HCT116 (cell line): ENCODE measurements at regions not wholly inside any gene's neighbourhood (a gene's known extent, or its start where the extent isn't known, plus 50 kb on each side); places are given as distances from the start of the nearest gene placed in this dataset.

Experiments used
- ATAC-seq: fragments of 200-7000 bp; cut with Tn5 transposase; 2 replicates; pipeline ENCODE4 v1.9.1; 2020; ENCODE audit warnings: mild to moderate bottlenecking, moderate library complexity
- BruUV-seq: library from RNA; stranded (reverse); fragments of 400-500 nt; replicated peaks from 2 replicates; lab custom pipeline; 2021; lab: Mats Ljungman, UMichigan
- CTCF ChIA-PET: fragments of 300-600 bp; sonication (Branson Sonifier 250); formaldehyde crosslinking; loops from one replicate; lab custom pipeline; 2021; ENCODE audit warnings: antibody characterized with exemption; lab: Charles Lee
- POLR2A ChIA-PET: fragments of 300-600, 350-600 bp; sonication (Branson Sonifier 250); formaldehyde crosslinking; loops from one replicate; lab custom pipeline; 2021; ENCODE audit warnings: antibody characterized with exemption; lab: Charles Lee
- RAD21 ChIA-PET, 2 experiments: fragments of 300-600 bp; sonication (Branson Sonifier 250); formaldehyde crosslinking; loops; one replicate each; lab custom pipeline; 2023; ENCODE audit warnings: low total read pairs in 2 of 2; ENCODE audit not compliant: uncharacterized antibody in 2 of 2, unreplicated experiment in 2 of 2, low non-redundant PET in 1 of 2; lab: Charles Lee
- DNase-seq: peaks from one replicate; pipeline ENCODE4 v3.0.0-alpha.2; 2010; ENCODE audit warnings: low read depth, low spot score
- H2AFZ ChIP-seq: fragments of 200-600 bp; shearing (Covaris generic), sonication (generic); 2 replicates; pipeline ENCODE4 v1.6.1; 2017; ENCODE audit warnings: low read depth, mixed run types, mixed read lengths, antibody characterized with exemption, low read length; ENCODE audit not compliant: poor library complexity, severe bottlenecking
- H3K27ac ChIP-seq: 2 replicates; pipeline ENCODE4 v1.5.1; 2012; ENCODE audit warnings: low read depth, low read length
- H3K27me3 ChIP-seq: fragments of 200-600 bp; sonication (generic); 2 replicates; pipeline ENCODE4 v1.6.1; 2016; ENCODE audit warnings: mixed run types, low read length, mixed read lengths; ENCODE audit not compliant: insufficient read depth
- H3K36me3 ChIP-seq, 2 experiments: fragments of 200-500 bp in 1 of 2; fragments of 200-600 bp in 1 of 2; sonication (Bioruptor generic) in 1 of 2; sonication (generic) in 1 of 2; 2 replicates each; pipeline versions ENCODE4 v1.5.1 to v1.6.1; 2014 to 2016; ENCODE audit warnings: low read length in 2 of 2, inconsistent platforms in 1 of 2, mixed read lengths in 1 of 2, mixed run types in 1 of 2; ENCODE audit not compliant: insufficient read depth in 2 of 2, control insufficient read depth in 1 of 2
- H3K4me1 ChIP-seq, 2 experiments: fragments of 200-600 bp in 1 of 2; sonication (generic) in 1 of 2; 2 replicates each; pipeline versions ENCODE4 v1.5.1 to v1.6.1; 2012 to 2017; ENCODE audit warnings: low read length in 2 of 2, inconsistent platforms in 1 of 2, mild to moderate bottlenecking in 1 of 2, mixed read lengths in 1 of 2, mixed run types in 1 of 2, moderate library complexity in 1 of 2; ENCODE audit not compliant: insufficient read depth in 2 of 2, control insufficient read depth in 1 of 2
- H3K4me2 ChIP-seq: fragments of 200-600 bp; sonication (generic); 2 replicates; pipeline ENCODE4 v1.6.1; 2017; ENCODE audit warnings: mixed run types, low read length, mixed read lengths
- H3K4me3 ChIP-seq, 2 experiments: fragments of 200-600 bp in 1 of 2; sonication (generic) in 1 of 2; replicated peaks in 1 of 2; 2 replicates each; pipeline ENCODE4 v1.5.1; 2011 to 2016; ENCODE audit warnings: low read length in 2 of 2, control low read depth in 1 of 2, low read depth in 1 of 2, mild to moderate bottlenecking in 1 of 2, mixed read lengths in 1 of 2, mixed run types in 1 of 2
- H3K79me2 ChIP-seq: fragments of 200-600 bp; sonication (generic); 2 replicates; pipeline ENCODE4 v1.6.1; 2017; ENCODE audit warnings: mild to moderate bottlenecking, mixed run types, low read length, moderate library complexity, mixed read lengths; ENCODE audit not compliant: insufficient read depth
- H3K9ac ChIP-seq: fragments of 200-600 bp; sonication (generic); 2 replicates; pipeline ENCODE4 v1.6.1; 2016; ENCODE audit warnings: low read length, mixed read lengths
- H3K9me2 ChIP-seq: fragments of 200-600 bp; sonication (generic), shearing (Covaris generic); 2 replicates; pipeline ENCODE4 v1.6.1; 2017; ENCODE audit warnings: mixed run types, mild to moderate bottlenecking, moderate library complexity; ENCODE audit not compliant: insufficient read depth
- H3K9me3 ChIP-seq, 2 experiments: fragments of 200-500 bp in 1 of 2; fragments of 200-600 bp in 1 of 2; sonication (Bioruptor generic) in 1 of 2; sonication (generic) in 1 of 2; 2 replicates each; pipeline ENCODE4 v1.6.1; 2014 to 2017; ENCODE audit warnings: low read length in 2 of 2, mixed read lengths in 2 of 2, inconsistent platforms in 1 of 2, low read depth in 1 of 2, mild to moderate bottlenecking in 1 of 2, mixed run types in 1 of 2, moderate library complexity in 1 of 2; ENCODE audit not compliant: control insufficient read depth in 1 of 2, insufficient read depth in 1 of 2
- H4K20me1 ChIP-seq: fragments of 200-600 bp; sonication (generic), shearing (Covaris generic); 2 replicates; pipeline ENCODE4 v1.6.1; 2017; ENCODE audit warnings: mixed run types, mild to moderate bottlenecking, moderate library complexity; ENCODE audit not compliant: insufficient read depth
- CBX3 ChIP-seq: IDR thresholded peaks from 2 replicates; pipeline ENCODE4 v1.6.1; 2012; ENCODE audit warnings: low read depth
- CEBPB ChIP-seq: IDR thresholded peaks from 2 replicates; pipeline ENCODE4 v1.6.1; 2012; ENCODE audit warnings: low read depth
- ELF1 ChIP-seq: IDR thresholded peaks from 2 replicates; pipeline ENCODE4 v1.6.1; 2012; ENCODE audit warnings: low read depth, borderline replicate concordance
- EZH2 ChIP-seq: fragments of 200-600 bp; sonication (generic); IDR thresholded peaks from 2 replicates; pipeline ENCODE4 v1.6.1; 2017; ENCODE audit warnings: antibody characterized with exemption, mixed run types
- EZH2phosphoT487 ChIP-seq: fragments of 200-600 bp; IDR thresholded peaks from 2 replicates; pipeline ENCODE4 v1.6.1; 2018; ENCODE audit warnings: antibody characterized with exemption, borderline replicate concordance
- FOSL1 ChIP-seq: IDR thresholded peaks from 2 replicates; pipeline ENCODE4 v1.6.1; 2012; ENCODE audit warnings: low read depth
- JUND ChIP-seq: IDR thresholded peaks from 2 replicates; pipeline ENCODE4 v1.6.1; 2012
- POLR2A ChIP-seq: IDR thresholded peaks from 2 replicates; pipeline ENCODE4 v1.7.0; 2011; ENCODE audit warnings: borderline replicate concordance; ENCODE audit not compliant: insufficient read depth, insufficient read length; ENCODE audit errors: extremely low read depth
- SIN3A ChIP-seq: IDR thresholded peaks from 2 replicates; pipeline ENCODE4 v1.6.1; 2012; ENCODE audit warnings: low read depth
- SP1 ChIP-seq: IDR thresholded peaks from 2 replicates; pipeline ENCODE4 v1.6.1; 2012; ENCODE audit warnings: low read depth
- TCF7L2 ChIP-seq: IDR thresholded peaks from 2 replicates; pipeline ENCODE4 v1.7.0; 2011; ENCODE audit warnings: borderline replicate concordance, inconsistent platforms; ENCODE audit not compliant: insufficient read depth, insufficient read length; ENCODE audit errors: extremely low read depth
- YY1 ChIP-seq: IDR thresholded peaks from 2 replicates; pipeline ENCODE4 v1.6.1; 2011; ENCODE audit warnings: low read length, low read depth, moderate library complexity, mild to moderate bottlenecking; ENCODE audit not compliant: insufficient replicate concordance; ENCODE audit errors: extremely low read depth
- ZNF274 ChIP-seq: fragments of 200-500 bp; sonication (Bioruptor generic); IDR thresholded peaks from 2 replicates; pipeline ENCODE4 v1.6.1; 2014; ENCODE audit warnings: mild to moderate bottlenecking, low read depth, low read length, inconsistent platforms
- intact Hi-C: fragments of 100-400 bp; cut with micrococcal nuclease; formaldehyde crosslinking; loops from 2 replicates; pipeline ENCODE4 v1.10.0; 2022
- TF ChIP-seq, protein P1 (sequence below), 3 experiments: fragments of 200-600 bp in 1 of 3; sonication (generic) in 1 of 3; IDR thresholded peaks in 2 of 3; conservative IDR thresholded peaks in 1 of 3; 2 replicates each; pipeline ENCODE4 v1.5.1; 2012 to 2017; ENCODE audit warnings: low read depth in 2 of 3, low read length in 2 of 3, antibody characterized with exemption in 1 of 3, borderline replicate concordance in 1 of 3, control low read depth in 1 of 3, mild to moderate bottlenecking in 1 of 3, mixed read lengths in 1 of 3, mixed run types in 1 of 3, moderate library complexity in 1 of 3; ENCODE audit not compliant: insufficient read depth in 1 of 3
- TF ChIP-seq, protein P2 (sequence below): IDR thresholded peaks from 2 replicates; pipeline ENCODE4 v1.6.1; 2011; ENCODE audit warnings: mild to moderate bottlenecking, low read length, moderate library complexity; ENCODE audit not compliant: insufficient replicate concordance; ENCODE audit errors: extremely low read depth
- TF ChIP-seq, protein P3 (sequence below): IDR thresholded peaks from 2 replicates; pipeline ENCODE4 v1.6.1; 2012

DNA sequence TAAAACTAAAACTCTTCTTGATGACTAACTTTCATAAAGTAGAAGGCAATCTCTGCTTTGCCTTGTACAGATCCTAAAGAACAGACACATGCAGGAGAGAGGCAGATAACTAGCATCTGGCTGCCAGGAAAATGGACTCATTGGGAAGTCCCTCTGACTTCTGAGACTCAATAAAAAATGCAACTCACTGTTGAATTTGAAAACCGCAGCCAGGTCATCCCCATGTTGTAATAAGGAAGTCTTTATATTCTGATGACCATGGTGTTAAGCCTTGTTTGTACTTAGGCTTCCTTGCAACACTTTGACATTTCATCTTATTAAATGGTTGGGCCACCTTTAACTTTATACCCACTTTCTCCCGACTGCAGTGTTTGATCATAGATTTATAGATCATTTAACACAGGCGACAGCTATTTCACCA is 375.1 kb upstream of the KCNH7 start (continued):
- TF ChIP-seq, protein P1, sequence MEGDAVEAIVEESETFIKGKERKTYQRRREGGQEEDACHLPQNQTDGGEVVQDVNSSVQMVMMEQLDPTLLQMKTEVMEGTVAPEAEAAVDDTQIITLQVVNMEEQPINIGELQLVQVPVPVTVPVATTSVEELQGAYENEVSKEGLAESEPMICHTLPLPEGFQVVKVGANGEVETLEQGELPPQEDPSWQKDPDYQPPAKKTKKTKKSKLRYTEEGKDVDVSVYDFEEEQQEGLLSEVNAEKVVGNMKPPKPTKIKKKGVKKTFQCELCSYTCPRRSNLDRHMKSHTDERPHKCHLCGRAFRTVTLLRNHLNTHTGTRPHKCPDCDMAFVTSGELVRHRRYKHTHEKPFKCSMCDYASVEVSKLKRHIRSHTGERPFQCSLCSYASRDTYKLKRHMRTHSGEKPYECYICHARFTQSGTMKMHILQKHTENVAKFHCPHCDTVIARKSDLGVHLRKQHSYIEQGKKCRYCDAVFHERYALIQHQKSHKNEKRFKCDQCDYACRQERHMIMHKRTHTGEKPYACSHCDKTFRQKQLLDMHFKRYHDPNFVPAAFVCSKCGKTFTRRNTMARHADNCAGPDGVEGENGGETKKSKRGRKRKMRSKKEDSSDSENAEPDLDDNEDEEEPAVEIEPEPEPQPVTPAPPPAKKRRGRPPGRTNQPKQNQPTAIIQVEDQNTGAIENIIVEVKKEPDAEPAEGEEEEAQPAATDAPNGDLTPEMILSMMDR (IDR thresholded peaks at IDR 0.05 in 2 of 3, conservative IDR thresholded peaks at IDR 0.05 in 1 of 3; ENCODE audit: borderline replicate concordance in 1 of 3, insufficient read depth in 1 of 3, low read depth in 2 of 3, low read length in 2 of 3), result no peak
- TF ChIP-seq, protein P2, sequence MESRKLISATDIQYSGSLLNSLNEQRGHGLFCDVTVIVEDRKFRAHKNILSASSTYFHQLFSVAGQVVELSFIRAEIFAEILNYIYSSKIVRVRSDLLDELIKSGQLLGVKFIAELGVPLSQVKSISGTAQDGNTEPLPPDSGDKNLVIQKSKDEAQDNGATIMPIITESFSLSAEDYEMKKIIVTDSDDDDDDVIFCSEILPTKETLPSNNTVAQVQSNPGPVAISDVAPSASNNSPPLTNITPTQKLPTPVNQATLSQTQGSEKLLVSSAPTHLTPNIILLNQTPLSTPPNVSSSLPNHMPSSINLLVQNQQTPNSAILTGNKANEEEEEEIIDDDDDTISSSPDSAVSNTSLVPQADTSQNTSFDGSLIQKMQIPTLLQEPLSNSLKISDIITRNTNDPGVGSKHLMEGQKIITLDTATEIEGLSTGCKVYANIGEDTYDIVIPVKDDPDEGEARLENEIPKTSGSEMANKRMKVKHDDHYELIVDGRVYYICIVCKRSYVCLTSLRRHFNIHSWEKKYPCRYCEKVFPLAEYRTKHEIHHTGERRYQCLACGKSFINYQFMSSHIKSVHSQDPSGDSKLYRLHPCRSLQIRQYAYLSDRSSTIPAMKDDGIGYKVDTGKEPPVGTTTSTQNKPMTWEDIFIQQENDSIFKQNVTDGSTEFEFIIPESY, result no peak
- TF ChIP-seq EZH2 (no peak), CEBPB (no peak), TCF7L2 (no peak), ELF1 (no peak), POLR2A (no peak), EZH2phosphoT487 (no peak), SP1 (no peak), YY1 (no peak)
- TF ChIP-seq, all 23 proteins: peak for 0

DNA sequence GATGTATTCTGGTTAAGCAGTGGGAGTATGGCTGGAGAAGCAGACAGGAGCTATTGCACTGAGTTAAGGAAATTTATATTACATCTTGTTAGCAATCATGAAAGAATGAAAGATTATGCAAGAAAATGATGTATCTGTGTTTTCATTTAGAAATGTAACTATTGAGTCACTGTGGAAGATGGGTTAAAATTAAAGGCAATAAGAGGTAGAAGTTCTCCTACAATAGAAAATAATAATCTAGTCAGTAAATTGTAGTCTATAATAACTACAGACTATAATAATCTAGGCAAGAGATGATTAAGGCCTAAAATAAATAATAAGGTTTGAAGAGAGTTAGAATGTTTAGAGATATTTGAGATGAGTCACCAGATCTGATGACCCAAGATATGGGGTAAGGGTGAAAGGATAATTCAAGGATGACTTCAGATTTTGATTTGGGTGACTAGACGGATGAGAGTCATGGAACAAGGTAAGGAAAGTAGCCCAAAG is 371.9 kb upstream of the KCNH7 start:
- ChIA-PET CTCF (no interaction called here), POLR2A (no interaction called here), RAD21 (no interaction called here)
- BruUV-seq, result no TSS peak
- Histone ChIP-seq H3K36me3 (no peaks in the 10 kb centered on the region), H3K27ac (no peak overlapping the region), H4K20me1 (no peaks in the 10 kb centered on the region), H3K9ac (no peak overlapping the region), H3K9me2 (no peaks in the 10 kb centered on the region), H3K4me1 (no peaks in the 10 kb centered on the region), H3K4me3 (no peak overlapping the region), H3K27me3 (peaks cover 11% of the 10 kb centered on the region; the same call in 1 of the 2 replicates), H3K9me3 (no peaks in the 10 kb centered on the region), H2AFZ (no peak overlapping the region), H3K79me2 (no peaks in the 10 kb centered on the region), H3K4me2 (no peak overlapping the region)
- ATAC-seq, result no peak
- intact Hi-C loops, result no loop called here
- TF ChIP-seq, protein P3, sequence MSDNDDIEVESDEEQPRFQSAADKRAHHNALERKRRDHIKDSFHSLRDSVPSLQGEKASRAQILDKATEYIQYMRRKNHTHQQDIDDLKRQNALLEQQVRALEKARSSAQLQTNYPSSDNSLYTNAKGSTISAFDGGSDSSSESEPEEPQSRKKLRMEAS, result no peak
- TF ChIP-seq, protein P1 (IDR thresholded peaks at IDR 0.05 in 2 of 3, conservative IDR thresholded peaks at IDR 0.05 in 1 of 3; ENCODE audit: borderline replicate concordance in 1 of 3, insufficient read depth in 1 of 3, low read depth in 2 of 3, low read length in 2 of 3), result no peak
- TF ChIP-seq CBX3, result no peak
- no peak for TF ChIP-seq JUND
- TF ChIP-seq POLR2A, result no peak
- TF ChIP-seq, protein P2, result no peak
- TF ChIP-seq ZNF274, result no peak
- no peak for TF ChIP-seq FOSL1
- TF ChIP-seq YY1, result no peak
- no peak for TF ChIP-seq SIN3A
- no peak for DNase-seq
